GM21381 (cell line): ENCODE measurements at regions not wholly inside any gene's neighbourhood (a gene's known extent, or its start where the extent isn't known, plus 50 kb on each side); places are given as distances from the start of the nearest gene placed in this dataset.
"Not testable (repeated sequence)": the region's sequence is repeated elsewhere in the genome, so short reads cannot be mapped to it uniquely, and the experiment has no call there.

Experiments
- ATAC-seq: cut with Tn5 transposase; IDR thresholded peaks from one replicate; pipeline ENCODE4 v1.9.1; 2021; ENCODE audit warnings: mild to moderate bottlenecking, moderate library complexity; ENCODE audit not compliant: unreplicated experiment

- ATAC-seq = no peak
Measured at GRCh38 chr10:33795529-33795928, 461.1 kb upstream of the NRP1 start.

GRCh38 chr10:33794460-33794859 lies 460.0 kb upstream of the NRP1 start:
- no peak for ATAC-seq

- ATAC-seq = no peak
Measured at GRCh38 chr10:33793793-33794192, 459.3 kb upstream of the NRP1 start.

GRCh38 chr10:33791272-33791660 lies 456.8 kb upstream of the NRP1 start:
- ATAC-seq = no peak

GRCh38 chr10:33790521-33791271 lies 456.2 kb upstream of the NRP1 start:
- no peak for ATAC-seq

- ATAC-seq = no peak
Measured at GRCh38 chr10:33783557-33783956, 449.1 kb upstream of the NRP1 start.

GRCh38 chr10:33783078-33783477 lies 448.6 kb upstream of the NRP1 start:
- ATAC-seq = no peak

- ATAC-seq = no peak
Measured at GRCh38 chr10:33781606-33782395, 447.3 kb upstream of the NRP1 start.

- ATAC-seq = no peak
Measured at GRCh38 chr10:33780961-33781360, 446.5 kb upstream of the NRP1 start.

GRCh38 chr10:33777223-33777622 lies 442.8 kb upstream of the NRP1 start:
- ATAC-seq = no peak

- no peak for ATAC-seq
Measured at GRCh38 chr10:33776419-33777070, 442.1 kb upstream of the NRP1 start.

- no peak for ATAC-seq
Measured at GRCh38 chr10:33774857-33775256, 440.4 kb upstream of the NRP1 start.

- ATAC-seq = no peak
Measured at GRCh38 chr10:33773886-33774480, 439.5 kb upstream of the NRP1 start.

GRCh38 chr10:33773253-33773573 lies 438.7 kb upstream of the NRP1 start:
- ATAC-seq = no peak

GRCh38 chr10:33772370-33773252 lies 438.1 kb upstream of the NRP1 start:
- no peak for ATAC-seq

- not testable (repeated sequence) for ATAC-seq
Measured at GRCh38 chr10:33771856-33772255, 437.4 kb upstream of the NRP1 start.

- no peak for ATAC-seq
Measured at GRCh38 chr10:33764694-33765185, 430.3 kb upstream of the NRP1 start.

GRCh38 chr10:33760056-33760943 lies 425.8 kb upstream of the NRP1 start:
- ATAC-seq = no peak

GRCh38 chr10:33759191-33759590 lies 424.7 kb upstream of the NRP1 start:
- no peak for ATAC-seq
